HepG2 (cell line): ENCODE measurements at regions not wholly inside any gene's neighbourhood (a gene's known extent, or its start where the extent isn't known, plus 50 kb on each side); places are given as distances from the start of the nearest gene placed in this dataset.

ENCODE experiments used
- ATAC-seq: fragments of 200-7000 bp; cut with Tn5 transposase; 3 replicates; pipeline ENCODE4 v1.9.1; 2020; ENCODE audit warnings: mild to moderate bottlenecking, moderate library complexity
- BruUV-seq: library from RNA; stranded (reverse); fragments of 400-500 nt; replicated peaks from 2 replicates; lab custom pipeline; 2021; lab: Mats Ljungman, UMichigan
- CTCF ChIA-PET: fragments of 300-600 bp; formaldehyde crosslinking; extraction: SDS; loops from one replicate; lab custom pipeline; 2021; ENCODE audit warnings: low total read pairs, inconsistent platforms, low intra/inter-chr PET ratio; lab: Yijun Ruan, JAX
- POLR2A ChIA-PET: fragments of 350-600 bp; sonication (Branson Sonifier 250); formaldehyde crosslinking; loops from one replicate; lab custom pipeline; 2020; ENCODE audit warnings: antibody characterized with exemption, inconsistent platforms; lab: Yijun Ruan, JAX
- DNase-seq: peaks from one replicate; pipeline ENCODE4 v3.0.0-alpha.2; 2015; ENCODE audit warnings: low spot score
- FAIRE-seq: peaks from 3 replicates; lab custom pipeline; 2011; peaks lifted over from hg19 to GRCh38; lab: Jason Lieb, UNC
- H2AFZ ChIP-seq: one replicate; pipeline ENCODE4 v1.6.1; 2011; ENCODE audit warnings: low read length, inconsistent platforms
- H3K27ac ChIP-seq: fragments of 300-600 bp; 3 replicates; pipeline ENCODE4 v1.8.0; 2011; ENCODE audit warnings: mixed run types, mild to moderate bottlenecking, mixed read lengths, low read length, inconsistent platforms; ENCODE audit not compliant: insufficient read depth; ENCODE audit errors: extremely low read length
- H3K27me3 ChIP-seq, 2 experiments: fragments of 200-600 bp in 1 of 2; 2 replicates in 1 of 2; 3 replicates in 1 of 2; pipeline versions ENCODE4 v1.6.0 to v1.8.0; 2011; ENCODE audit warnings: low read length in 2 of 2, mild to moderate bottlenecking in 2 of 2, moderate library complexity in 2 of 2, inconsistent platforms in 1 of 2; ENCODE audit not compliant: insufficient read depth in 2 of 2, control insufficient read depth in 1 of 2
- H3K36me3 ChIP-seq, 2 experiments: fragments of 200-600 bp in 1 of 2; replicated peaks in 1 of 2; 2 replicates in 1 of 2; 3 replicates in 1 of 2; pipeline versions ENCODE4 v1.5.1 to v1.8.0; 2011; ENCODE audit warnings: low read length in 2 of 2, inconsistent platforms in 1 of 2; ENCODE audit not compliant: insufficient read depth in 2 of 2, control insufficient read depth in 1 of 2
- H3K4me1 ChIP-seq: 2 replicates; pipeline ENCODE4 v1.5.1; 2012; ENCODE audit warnings: low read length, inconsistent platforms; ENCODE audit not compliant: insufficient read depth
- H3K4me2 ChIP-seq: 2 replicates; pipeline ENCODE4 v1.6.0; 2011; ENCODE audit warnings: low read depth, low read length, inconsistent platforms
- H3K4me3 ChIP-seq, 3 experiments: fragments of 200-600 bp in 1 of 3; sonication (generic), shearing (Covaris generic) in 1 of 3; replicated peaks in 1 of 3; 2 replicates each; pipeline ENCODE4 v1.5.1; 2011 to 2016; ENCODE audit warnings: low read length in 3 of 3, inconsistent platforms in 2 of 3, low read depth in 2 of 3, mild to moderate bottlenecking in 2 of 3, control low read depth in 1 of 3, mixed read lengths in 1 of 3; ENCODE audit not compliant: insufficient read depth in 1 of 3
- H3K79me2 ChIP-seq: one replicate; pipeline ENCODE4 v1.6.1; 2011; ENCODE audit warnings: low read length, inconsistent platforms; ENCODE audit not compliant: insufficient read depth
- H3K9ac ChIP-seq: 2 replicates; pipeline ENCODE4 v1.6.0; 2011; ENCODE audit warnings: mild to moderate bottlenecking, low read depth, low read length, inconsistent platforms; ENCODE audit not compliant: insufficient read depth
- H3K9me3 ChIP-seq: 2 replicates; pipeline ENCODE4 v1.5.1; 2012; ENCODE audit warnings: mild to moderate bottlenecking, low read length
- H4K20me1 ChIP-seq: 2 replicates; pipeline ENCODE4 v1.6.0; 2011; ENCODE audit warnings: inconsistent platforms, mild to moderate bottlenecking, low read length, moderate library complexity; ENCODE audit not compliant: insufficient read depth
- BCL6 ChIP-seq: IDR thresholded peaks from 2 replicates; pipeline ENCODE4 v1.6.1; 2016; ENCODE audit warnings: missing genetic modification reagents, missing compliant biosample characterization
- FOXA1 ChIP-seq, 2 experiments: fragments of 450-650 bp in 1 of 2; sonication (generic) in 1 of 2; formaldehyde crosslinking in 1 of 2; IDR thresholded peaks; 2 replicates each; pipeline versions ENCODE4 v1.4.0 to v1.6.1; 2016 to 2020; ENCODE audit warnings: missing genetic modification reagents in 1 of 2
- GATAD2A ChIP-seq: IDR thresholded peaks from 2 replicates; pipeline ENCODE4 v1.6.1; 2016
- MAZ ChIP-seq, 2 experiments: sonication (generic) in 1 of 2; formaldehyde crosslinking in 1 of 2; IDR thresholded peaks; 2 replicates each; pipeline versions ENCODE4 v1.5.0 to v1.6.1; 2012 to 2020; ENCODE audit warnings: low read depth in 2 of 2, mild to moderate bottlenecking in 2 of 2, borderline replicate concordance in 1 of 2, improper control_type of control experiment in 1 of 2, low read length in 1 of 2, missing genetic modification reagents in 1 of 2, moderate library complexity in 1 of 2
- NONO ChIP-seq, 2 experiments: fragments of 450-650 bp in 1 of 2; sonication (generic) in 1 of 2; formaldehyde crosslinking in 1 of 2; IDR thresholded peaks in 1 of 2; conservative IDR thresholded peaks in 1 of 2; 2 replicates each; pipeline versions ENCODE4 v1.6.1 to v1.8.0; 2017 to 2022; ENCODE audit warnings: mild to moderate bottlenecking in 1 of 2, missing genetic modification reagents in 1 of 2, moderate library complexity in 1 of 2
- TEF ChIP-seq: sonication (generic); formaldehyde crosslinking; IDR thresholded peaks from 2 replicates; pipeline ENCODE4 v1.5.0; 2020; ENCODE audit warnings: missing genetic modification reagents
- U2AF1 ChIP-seq: fragments of 200-400 bp; formaldehyde crosslinking; optimal IDR thresholded peaks from 2 replicates; pipeline ENCODE3; 2017; ENCODE audit warnings: mild to moderate bottlenecking, low read depth, low read length
- ZBTB44 ChIP-seq: sonication (generic); formaldehyde crosslinking; IDR thresholded peaks from 2 replicates; pipeline ENCODE4 v1.4.0; 2020; ENCODE audit warnings: missing genetic modification reagents
- WGBS: methylation state at CpG from one replicate; pipeline ENCODE4 v1.1.6; 2017; ENCODE audit warnings: low lambda C conversion rate; 5-methylcytosine and 5-hydroxymethylcytosine counted together
- in situ Hi-C: cut with HindIII; loops from 2 replicates; pipeline ENCODE4 v1.10.0; 2017; ENCODE audit warnings: low pct_unique_long_range_greater_than_20kb; ENCODE audit not compliant: extremely low pct_ligation_motif_present
- intact Hi-C: fragments of 100-400 bp; cut with micrococcal nuclease; formaldehyde crosslinking; loops from one replicate; pipeline ENCODE4 v1.10.0; 2022; ENCODE audit not compliant: unreplicated experiment

- TF ChIP-seq BCL6 (CRISPR knock-in tag) (no peak), U2AF1 (no peak), ZBTB44 (CRISPR knock-in tag) (no peak), TEF (CRISPR knock-in tag) (no peak), MAZ (IDR thresholded peaks at IDR 0.05; ENCODE audit: borderline replicate concordance, low read depth, low read length) (no peak), MAZ (CRISPR knock-in tag; IDR thresholded peaks at IDR 0.05; ENCODE audit: low read depth) (no peak)
These were observed 686.3 kb downstream of the FGF9 start (continued) for GRCh38 chr13:22357132-22357531.

- WGBS: 5% methylated on average over 2 of the region's 2 CpGs
- Histone ChIP-seq H3K27ac (no peak overlapping the region), H3K36me3 (no peaks in the 10 kb centered on the region), H3K9me3 (peaks cover 94% of the 10 kb centered on the region), H2AFZ (no peak overlapping the region), H3K4me2 (no peak overlapping the region), H4K20me1 (no peaks in the 10 kb centered on the region), H3K27me3 (no peaks in the 10 kb centered on the region), H3K9ac (no peak overlapping the region), H3K79me2 (no peaks in the 10 kb centered on the region), H3K4me1 (no peaks in the 10 kb centered on the region), H3K4me3 (no peak overlapping the region)
- TF ChIP-seq NONO (IDR thresholded peaks at IDR 0.05): no peak
- no peak for TF ChIP-seq NONO (CRISPR knock-in tag; conservative IDR thresholded peaks at IDR 0.05)
- no peak for TF ChIP-seq FOXA1 (IDR thresholded peaks at IDR 0.05)
- TF ChIP-seq FOXA1 (CRISPR knock-in tag; IDR thresholded peaks at IDR 0.05): no peak
- no peak for TF ChIP-seq GATAD2A (CRISPR knock-in tag)
- no peak for DNase-seq
- intact Hi-C loops (no loop called here), in situ Hi-C loops (no loop called here)
- CTCF ChIA-PET: no interaction called here
- POLR2A ChIA-PET: no interaction called here
- ATAC-seq: no peak
- no peak for FAIRE-seq
- no TSS peak for BruUV-seq
These were observed 698.2 kb downstream of the FGF9 start for GRCh38 chr13:22369090-22369489.
